ENCODE measurements at regions not wholly inside any gene's neighbourhood (a gene's known extent, or its start where the extent isn't known, plus 50 kb on each side); places are given as distances from the start of the nearest gene placed in this dataset.
A peak's percentile ranks its signal among the peaks of the same experiment; 100 is the strongest.

- TF ChIP-seq ZNF398 (tag by site-specific recombination; IDR thresholded peaks at IDR 0.05) = no peak
- TF ChIP-seq HOXC10 (CRISPR knock-in tag; IDR thresholded peaks at IDR 0.05) = no peak
- no peak for TF ChIP-seq ATF2 (tag by site-specific recombination; IDR thresholded peaks at IDR 0.05; ENCODE audit: low read depth)
- TF ChIP-seq ZBTB26 (tag by site-specific recombination; optimal IDR thresholded peaks at IDR 0.05) = no peak
- TF ChIP-seq ZNF548 (tag by site-specific recombination; IDR thresholded peaks at IDR 0.05) = no peak
- no peak for TF ChIP-seq ZNF2 (tag by site-specific recombination; IDR thresholded peaks at IDR 0.05)
- TF ChIP-seq ZNF843 (tag by site-specific recombination; IDR thresholded peaks at IDR 0.05) = no peak
These were observed 65.5 kb upstream of the HOPX start (continued) for GRCh38 chr4:56746639-56747038.

- CTCF ChIA-PET = no interaction called here
- Histone ChIP-seq H3K9me3 (ENCODE audit: control insufficient read depth, insufficient read depth, low read depth, low read length) (no peaks in the 10 kb centered on the region), H3K27ac (ENCODE audit: extremely low read depth, low read depth, low read length) (no peak overlapping the region; the same call in 1 of the 2 replicates), H3K4me3 (ENCODE audit: low read depth, low read length) (no peak overlapping the region), H3K4me1 (ENCODE audit: control insufficient read depth, insufficient read depth, low read length) (peaks cover 3% of the 10 kb centered on the region; the same call in 1 of the 2 replicates), H3K36me3 (ENCODE audit: control insufficient read depth in 2 of 2, insufficient read depth in 1 of 2, low read length in 2 of 2) (no peaks in the 10 kb centered on the region)
- POLR2A ChIA-PET = no interaction called here
- TF ChIP-seq TRIM28 (IDR thresholded peaks at IDR 0.05; ENCODE audit: borderline replicate concordance, low read length) (peak; percentile 36; the same call in 1 of the 2 replicates), ZSCAN18 (tag by site-specific recombination; IDR thresholded peaks at IDR 0.05) (no peak), SETDB1 (IDR thresholded peaks at IDR 0.05; ENCODE audit: insufficient read length, low read length) (peak; percentile 87)
These were observed 63.9 kb upstream of the HOPX start for GRCh38 chr4:56745042-56745441.

GRCh38 chr4:56744030-56744429 lies 62.9 kb upstream of the HOPX start:
- Histone ChIP-seq H3K4me1 (ENCODE audit: control insufficient read depth, insufficient read depth, low read length) (peaks cover 3% of the 10 kb centered on the region; the same call in 1 of the 2 replicates), H3K27ac (ENCODE audit: extremely low read depth, low read depth, low read length) (0 out of 2 replicates have a peak overlapping the region, but pooled peaks have one; percentile 29), H3K4me3 (ENCODE audit: low read depth, low read length) (no peak overlapping the region), H3K36me3 (ENCODE audit: control insufficient read depth in 2 of 2, insufficient read depth in 1 of 2, low read length in 2 of 2) (no peaks in the 10 kb centered on the region), H3K9me3 (ENCODE audit: control insufficient read depth, insufficient read depth, low read depth, low read length) (no peaks in the 10 kb centered on the region)
- CTCF ChIA-PET = interaction anchor here (0.6 to 1.3 kb wide), 3 partner anchors 17 to 209 kb away, joined by 3 to 4 read pairs (median 4); no protein-coding TSS in a partner anchor
- POLR2A ChIA-PET = interaction anchor here (0.7 to 1.1 kb wide), 2 partner anchors 11 to 13 kb away, joined by 3 read pairs; no protein-coding TSS in a partner anchor
- no peak for TF ChIP-seq ZNF639 (tag by site-specific recombination; IDR thresholded peaks at IDR 0.05)
- no peak for TF ChIP-seq ZBTB7A (tag by site-specific recombination; IDR thresholded peaks at IDR 0.05; ENCODE audit: low read depth)
- 0 out of 2 replicates have a peak, but pooled peaks have one; percentile 1 for TF ChIP-seq ZNF18 (tag by site-specific recombination; IDR thresholded peaks at IDR 0.05)
- no peak for TF ChIP-seq ZNF24 (tag by site-specific recombination; IDR thresholded peaks at IDR 0.05)
- no peak for TF ChIP-seq ZNF148 (tag by site-specific recombination; IDR thresholded peaks at IDR 0.05; ENCODE audit: borderline replicate concordance)
- TF ChIP-seq SETDB1 (IDR thresholded peaks at IDR 0.05; ENCODE audit: insufficient read length, low read length) = no peak
- TF ChIP-seq ZNF37A (tag by site-specific recombination; IDR thresholded peaks at IDR 0.05) = no peak
- no peak for TF ChIP-seq GLI2 (tag by site-specific recombination; IDR thresholded peaks at IDR 0.05; ENCODE audit: borderline replicate concordance, low read depth)
- TF ChIP-seq ZNF76 (tag by site-specific recombination; IDR thresholded peaks at IDR 0.05; ENCODE audit: borderline replicate concordance, low read depth) = no peak
- TF ChIP-seq ZNF146 (tag by site-specific recombination; IDR thresholded peaks at IDR 0.05) = no peak
- TF ChIP-seq ZNF211 (tag by site-specific recombination; IDR thresholded peaks at IDR 0.05; ENCODE audit: low read depth) = no peak
- TF ChIP-seq GLIS2 (tag by site-specific recombination; IDR thresholded peaks at IDR 0.05) = no peak
